ENCODE measurements at regions not wholly inside any gene's neighbourhood (a gene's known extent, or its start where the extent isn't known, plus 50 kb on each side); places are given as distances from the start of the nearest gene placed in this dataset.

DNA sequence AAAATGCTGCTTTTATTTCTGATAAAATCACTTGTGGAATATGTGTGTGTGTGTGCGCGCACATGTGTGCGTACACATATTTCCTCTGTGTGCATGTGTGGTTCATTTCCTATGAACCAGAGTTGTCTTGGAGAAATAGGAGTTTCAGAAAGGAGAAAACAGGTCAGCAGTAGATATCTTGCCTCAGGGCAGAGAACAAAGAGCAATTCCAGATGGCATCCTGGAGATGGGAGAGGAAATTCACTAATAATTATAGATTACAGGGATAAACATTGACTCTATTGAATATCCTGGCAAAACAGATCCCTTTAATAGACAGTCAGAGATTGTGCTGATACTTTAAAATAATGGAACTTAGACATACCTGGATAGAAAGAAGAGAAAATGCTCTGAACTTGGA is 298.0 kb downstream of the TRIB2 start:
- no peak for DNase-seq (ENCODE audit: low read depth in 2 of 2)

DNA sequence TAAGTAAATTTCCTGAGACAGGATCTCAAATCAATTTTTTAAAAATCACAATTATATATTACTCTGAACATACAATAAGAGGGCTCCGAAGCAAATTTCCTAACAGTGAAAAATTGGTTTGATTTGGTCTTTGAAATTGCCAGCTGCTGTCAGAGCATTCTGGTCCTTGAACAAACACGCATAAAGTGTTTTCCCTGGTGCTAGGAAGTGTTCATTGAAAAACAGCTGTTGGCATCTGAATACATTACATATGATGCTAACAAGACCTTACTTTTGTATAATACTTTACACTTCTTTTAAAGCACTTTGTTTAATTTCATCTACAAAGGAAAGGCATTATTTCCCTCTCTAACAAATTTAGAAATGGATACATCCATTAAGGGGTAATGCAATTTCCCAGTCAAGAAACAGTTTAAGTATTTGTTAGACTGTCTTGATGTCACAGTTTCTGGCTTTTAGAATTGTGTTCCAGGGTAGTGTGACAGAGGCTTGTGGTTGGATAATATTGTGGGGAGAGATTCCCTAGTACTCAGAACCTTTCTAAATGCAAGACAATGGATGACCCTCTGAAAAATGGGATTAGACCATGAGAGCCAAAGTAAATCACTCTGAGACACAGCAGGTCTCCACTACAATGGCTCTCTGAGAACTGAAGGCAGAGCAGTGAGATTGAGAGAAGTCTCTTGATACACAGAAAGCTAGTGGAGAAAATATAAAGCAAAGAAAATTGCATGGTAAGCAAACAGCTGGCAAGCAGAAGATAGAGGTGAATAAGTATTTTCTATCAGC is 299.0 kb downstream of the TRIB2 start:
- no peak for DNase-seq (ENCODE audit: low read depth in 2 of 2)

DNA sequence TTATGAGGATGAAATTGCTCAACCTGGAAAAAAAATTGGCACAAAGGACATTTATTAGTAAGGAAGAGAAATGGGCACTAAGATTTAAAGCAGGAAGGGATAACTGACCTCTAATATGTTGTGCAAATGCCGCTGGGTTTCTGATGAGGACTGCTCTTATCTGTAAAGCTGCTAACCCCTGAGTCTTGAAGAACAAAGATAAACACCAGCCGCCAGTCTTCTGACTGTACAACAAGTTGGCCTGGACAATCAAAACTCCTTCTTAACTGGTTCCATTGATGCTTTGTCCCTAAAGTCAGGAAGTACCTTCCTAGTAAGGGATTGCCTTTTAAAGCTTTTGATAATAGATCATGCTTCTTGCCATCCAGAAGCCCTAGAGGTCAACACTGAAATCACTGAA is 301.8 kb downstream of the TRIB2 start:
- DNase-seq (ENCODE audit: low read depth in 2 of 2), result no peak

DNA sequence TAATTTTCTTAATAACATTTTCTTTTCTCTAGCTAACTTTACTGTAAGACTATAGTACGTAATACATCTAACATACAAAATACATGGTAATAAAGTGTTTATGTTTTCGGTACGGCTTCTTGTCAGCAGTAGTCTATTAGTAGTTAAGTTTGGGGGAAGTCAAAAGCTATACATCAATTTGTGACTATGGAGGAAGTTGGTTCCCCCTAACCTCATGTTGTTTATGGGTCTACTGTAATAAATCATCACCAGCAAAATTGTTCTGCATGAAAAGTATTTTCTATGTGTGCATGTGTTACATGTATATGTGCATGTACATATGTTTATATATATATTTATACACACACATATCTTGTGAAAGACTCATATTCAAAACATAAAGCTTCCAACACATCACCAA is 303.0 kb downstream of the TRIB2 start:
- no peak for DNase-seq (ENCODE audit: low read depth in 2 of 2)

DNA sequence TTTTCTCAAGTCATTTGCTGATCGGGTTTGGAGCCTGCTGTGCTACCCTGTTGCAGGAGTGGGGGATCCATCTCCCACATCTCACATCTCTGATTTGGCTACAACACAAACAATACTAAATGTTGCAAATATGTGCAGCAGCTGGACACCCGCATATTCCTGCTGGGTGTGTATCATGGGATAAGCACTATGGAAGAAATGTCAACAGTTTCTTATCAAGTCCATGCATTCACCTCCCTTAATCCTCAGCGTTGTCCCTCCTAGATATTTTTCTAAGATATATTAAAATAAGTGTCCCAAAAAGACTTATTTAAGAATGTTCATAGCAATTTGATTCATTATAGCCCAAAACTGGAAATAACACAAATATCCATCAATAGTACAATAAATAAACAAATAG is 303.7 kb downstream of the TRIB2 start:
- no peak for DNase-seq (ENCODE audit: low read depth in 2 of 2)

DNA sequence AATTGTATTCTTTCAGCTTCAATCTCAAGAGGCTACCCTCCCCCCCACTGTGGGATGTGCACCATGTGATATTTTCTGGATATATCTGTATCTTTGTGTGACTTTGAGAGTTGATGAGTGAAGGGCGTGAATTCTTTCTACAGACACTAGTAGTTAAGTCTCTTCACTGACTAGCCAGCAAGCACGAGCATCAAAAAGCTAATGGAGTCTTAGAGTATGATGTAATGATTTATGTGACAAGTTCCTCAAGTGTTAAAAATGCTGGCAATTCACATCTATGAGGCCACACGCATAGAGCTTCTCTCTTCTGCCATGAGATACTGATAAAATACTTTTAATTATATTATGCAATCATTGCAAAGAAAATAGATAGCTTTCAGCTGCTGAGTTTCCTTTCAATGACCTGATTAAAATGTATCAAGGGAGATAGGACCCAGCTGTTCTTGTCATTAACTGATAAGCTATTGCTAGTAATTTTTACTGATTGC is 304.8 kb downstream of the TRIB2 start:
- DNase-seq (ENCODE audit: low read depth in 2 of 2), result no peak

DNA sequence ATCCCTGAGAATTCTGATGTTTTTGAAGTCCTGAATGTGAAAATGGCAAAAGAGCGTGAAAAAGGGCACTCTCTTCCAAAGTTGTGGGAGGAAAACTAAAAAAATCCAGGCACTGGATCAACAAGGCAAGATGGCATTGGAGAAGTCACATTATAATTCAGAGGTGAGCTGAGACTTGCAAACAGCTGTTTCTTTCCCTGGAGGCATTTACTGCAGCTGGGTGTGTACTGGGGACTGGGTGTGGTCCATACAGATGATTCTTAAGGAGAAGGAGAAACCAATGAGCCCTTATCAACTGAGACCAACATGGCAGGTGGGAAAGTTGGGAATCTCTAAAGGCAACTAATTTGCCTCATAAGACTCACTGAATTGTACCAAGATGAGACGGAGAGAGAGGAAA is 313.9 kb downstream of the TRIB2 start:
- DNase-seq (ENCODE audit: low read depth in 2 of 2), result no peak

DNA sequence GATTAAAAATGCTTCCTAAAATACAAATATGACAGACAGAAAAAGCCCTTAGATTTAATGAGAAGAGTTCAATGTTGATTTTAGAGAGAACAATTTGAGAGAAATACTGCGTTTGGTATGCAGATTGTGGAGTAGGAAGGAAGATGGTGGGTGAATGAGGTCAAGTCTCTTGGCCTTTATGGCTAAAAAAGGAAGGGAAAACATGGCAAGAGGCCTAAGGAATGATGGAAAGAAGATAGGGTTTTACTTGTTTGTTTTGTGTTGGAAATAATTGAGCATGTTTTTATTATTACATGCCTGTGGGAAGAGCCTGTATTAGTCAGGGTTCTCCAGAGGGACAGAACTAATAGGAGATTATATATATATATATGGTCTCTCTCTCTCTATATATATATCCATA is 318.1 kb downstream of the TRIB2 start:
- DNase-seq (ENCODE audit: low read depth in 2 of 2), result no peak

DNA sequence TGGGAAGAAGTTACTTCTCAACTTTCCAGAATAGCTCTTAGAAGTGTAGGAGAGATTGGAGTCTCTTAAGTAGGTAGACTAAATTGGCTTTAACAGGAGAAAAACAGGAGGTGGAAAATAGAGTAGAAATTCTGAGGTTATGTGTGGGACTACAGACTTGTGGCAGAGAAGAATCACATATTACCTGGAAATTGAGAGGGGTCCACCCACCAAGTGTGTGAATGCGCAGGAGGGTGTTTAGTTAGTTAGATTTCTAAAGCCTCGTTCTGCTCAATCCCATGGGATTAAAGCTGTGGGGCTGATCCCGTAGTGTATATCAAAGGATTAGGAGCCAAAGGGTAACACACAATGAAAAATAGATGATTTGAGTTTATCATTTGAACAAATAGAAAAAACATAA is 319.1 kb downstream of the TRIB2 start:
- no peak for DNase-seq (ENCODE audit: low read depth in 2 of 2)

DNA sequence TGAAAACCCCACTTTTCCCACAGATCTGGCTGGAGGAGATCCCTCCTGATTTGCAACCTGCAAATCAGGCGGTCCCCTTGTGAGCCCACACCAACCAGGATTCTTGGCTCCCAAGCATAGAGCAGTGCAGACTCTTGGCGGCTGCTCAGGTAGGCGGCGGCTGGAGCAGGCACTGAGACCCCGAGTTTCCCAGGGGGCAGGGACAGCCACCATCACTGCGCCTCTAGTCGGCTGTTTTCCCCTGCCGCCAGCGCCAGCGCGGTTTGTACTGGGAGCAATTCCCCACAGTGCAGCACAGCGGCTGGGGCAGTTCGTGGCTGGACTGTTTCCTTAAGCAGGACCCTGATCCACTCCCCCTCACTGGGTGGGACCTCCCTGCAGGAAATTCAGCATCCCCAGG is 323.3 kb downstream of the TRIB2 start:
- no peak for DNase-seq (ENCODE audit: low read depth in 2 of 2)

DNA sequence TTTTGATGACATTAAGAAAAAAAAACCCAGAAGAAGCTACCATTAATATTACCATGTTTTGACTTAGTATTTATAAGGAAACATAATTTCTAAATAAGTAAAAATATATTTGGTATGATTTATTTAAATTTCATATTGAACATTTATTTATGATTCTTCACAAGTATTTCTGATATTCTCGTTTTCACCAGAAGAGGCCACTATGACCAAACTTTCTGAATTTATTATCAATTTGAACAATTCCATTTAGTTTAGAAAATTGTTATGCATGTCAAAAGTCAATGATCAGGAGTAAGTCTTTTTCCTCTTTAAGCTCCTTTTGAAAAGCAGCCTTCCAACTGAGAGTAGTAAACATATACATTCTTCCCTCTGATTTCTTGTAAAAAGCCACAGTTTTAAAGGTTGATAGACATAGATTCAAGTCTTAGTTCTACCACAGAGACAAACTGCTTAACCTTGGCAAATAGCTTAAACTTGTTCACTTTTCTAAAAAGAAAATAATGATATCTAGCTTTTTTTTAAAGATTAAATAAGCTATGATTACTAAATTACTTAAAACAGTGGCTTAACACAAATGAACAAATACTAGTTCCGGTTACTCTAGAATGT is 329.9 kb downstream of the TRIB2 start:
- DNase-seq (ENCODE audit: low read depth in 2 of 2), result no peak

DNA sequence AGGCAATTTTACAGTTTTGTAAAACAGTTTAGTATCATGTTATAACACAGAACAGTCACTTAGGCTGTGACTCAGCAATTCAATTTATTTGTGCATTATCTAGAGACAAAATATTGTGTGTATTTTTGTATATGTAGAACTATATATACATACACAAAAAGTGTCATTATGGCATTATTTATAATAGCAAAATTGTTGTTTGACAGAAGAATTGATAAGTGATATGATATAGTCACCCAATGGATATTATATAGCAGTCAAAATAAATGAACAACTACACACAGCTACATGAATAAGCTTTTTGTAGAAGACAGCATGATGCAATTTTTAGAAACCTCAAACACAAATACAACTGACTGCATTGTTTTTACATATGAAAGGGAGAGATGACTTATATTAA is 334.0 kb downstream of the TRIB2 start:
- DNase-seq (ENCODE audit: low read depth in 2 of 2), result no peak

DNA sequence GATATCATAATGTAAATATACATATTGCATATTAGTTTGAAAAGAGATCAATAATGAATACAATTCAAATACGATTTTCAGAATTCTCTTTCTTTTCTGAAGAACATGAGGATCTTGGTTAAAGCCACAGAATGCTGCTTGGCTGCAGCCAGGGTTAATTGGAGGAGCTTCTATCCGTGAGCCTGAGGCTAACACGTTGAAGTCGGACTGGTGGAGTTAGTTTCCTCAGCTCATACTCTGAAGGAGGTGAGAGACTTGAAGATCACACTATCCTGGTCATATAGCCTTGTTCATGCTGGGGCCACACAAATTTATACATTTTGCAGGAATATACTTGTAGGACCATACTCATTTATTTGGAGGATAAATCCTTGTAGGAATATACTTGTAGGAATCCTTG is 335.8 kb downstream of the TRIB2 start:
- no peak for DNase-seq (ENCODE audit: low read depth in 2 of 2)

DNA sequence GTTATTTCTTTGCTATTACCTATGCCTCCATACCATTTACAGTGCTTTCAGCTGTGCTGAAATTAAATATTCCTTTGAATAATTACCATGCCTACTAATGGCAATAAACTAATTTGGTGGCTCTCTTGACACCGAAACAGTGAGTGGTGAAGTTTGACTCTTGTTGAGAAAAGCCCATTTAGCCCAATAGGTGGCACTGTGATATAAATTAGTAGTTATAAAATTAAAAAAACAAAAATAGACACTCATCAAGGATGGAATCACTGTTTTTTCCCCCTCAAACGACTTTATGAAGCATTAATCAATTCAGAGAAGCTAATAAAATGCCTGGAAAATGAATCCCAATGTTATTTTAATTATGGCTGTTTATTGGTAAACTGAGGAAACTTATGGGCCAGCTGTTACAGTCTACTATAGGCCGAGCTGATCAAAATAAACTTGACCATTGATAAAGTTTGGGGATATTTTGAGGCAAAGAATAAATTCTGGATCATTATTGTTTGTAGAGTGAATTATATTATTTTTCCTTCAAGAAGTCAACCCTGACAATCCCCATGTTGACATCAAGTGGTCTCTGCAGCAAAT is 339.6 kb downstream of the TRIB2 start:
- no peak for DNase-seq (ENCODE audit: low read depth in 2 of 2)

DNA sequence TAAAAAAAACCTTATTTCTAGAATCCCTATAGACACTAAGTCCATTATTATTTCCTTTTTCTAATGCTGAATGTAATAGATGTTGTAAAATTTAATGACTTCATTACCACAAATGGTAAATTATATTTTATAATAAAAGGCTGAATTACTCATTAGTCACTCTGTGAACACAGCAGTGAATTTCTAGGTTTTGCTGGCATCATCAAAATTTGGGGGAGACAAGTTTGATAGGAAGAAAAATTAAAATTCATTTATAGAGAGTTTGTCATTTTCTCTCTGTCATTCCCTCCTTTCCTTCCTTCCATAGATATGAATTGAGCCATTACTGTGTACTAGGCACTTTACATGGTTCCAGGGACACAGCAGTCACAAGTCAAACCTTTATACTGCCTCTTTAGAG is 340.9 kb downstream of the TRIB2 start:
- DNase-seq (ENCODE audit: low read depth in 2 of 2), result no peak

DNA sequence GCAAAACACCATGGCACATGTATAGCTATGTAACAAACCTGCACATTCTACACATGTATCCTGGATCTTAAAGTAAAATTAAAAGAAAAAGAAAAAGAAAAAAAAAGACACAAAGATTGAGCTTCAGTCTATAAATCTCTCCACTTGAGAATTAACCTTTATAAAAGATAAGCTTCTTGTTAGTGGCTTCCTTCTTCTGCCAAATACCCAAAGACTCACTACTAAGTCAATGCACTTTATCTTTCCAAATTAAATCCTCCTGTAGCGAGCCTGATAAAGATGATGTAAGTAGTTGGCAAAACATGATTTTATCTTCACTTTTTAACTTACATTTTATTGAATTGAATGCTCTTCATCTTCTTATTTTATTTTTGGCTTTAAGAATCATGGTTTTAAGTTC is 349.9 kb downstream of the TRIB2 start:
- DNase-seq (ENCODE audit: low read depth in 2 of 2), result no peak

DNA sequence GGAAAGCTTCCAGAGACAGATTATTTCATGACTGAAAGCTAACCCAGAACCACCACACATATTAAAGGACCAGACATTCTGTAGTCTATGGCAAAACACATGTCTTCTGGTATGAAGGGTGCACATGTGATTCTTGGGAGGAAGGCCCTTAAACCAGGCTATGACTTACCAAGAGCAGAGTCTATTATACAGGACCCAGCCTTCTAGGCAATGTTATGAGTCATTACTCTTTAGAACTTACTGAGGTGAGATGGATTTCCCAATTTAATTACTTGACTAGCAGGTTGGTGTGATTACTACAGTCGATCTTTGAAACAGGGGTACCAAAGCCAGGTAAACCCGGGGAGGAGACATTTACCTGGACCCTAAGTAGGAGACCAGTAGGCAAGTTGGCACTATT is 350.8 kb downstream of the TRIB2 start:
- no peak for DNase-seq (ENCODE audit: low read depth in 2 of 2)

DNA sequence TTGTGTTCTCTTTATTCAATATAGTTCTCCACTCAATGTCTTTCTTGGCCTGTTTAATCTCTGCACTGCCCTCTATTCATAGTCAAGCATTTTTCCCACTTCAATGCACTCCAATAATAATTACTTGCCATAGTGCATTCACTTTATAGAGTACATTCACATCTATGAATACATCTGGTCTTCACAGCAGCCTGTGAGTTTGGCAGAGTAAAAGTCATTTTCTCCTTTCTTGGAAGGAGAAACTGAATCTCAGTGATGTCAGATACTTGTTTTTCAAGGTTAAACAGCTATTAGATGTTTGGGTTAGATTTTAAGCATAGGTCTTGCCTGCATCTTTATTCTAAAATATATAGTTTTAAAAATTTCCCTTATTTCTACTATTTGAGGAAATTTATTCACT is 373.2 kb downstream of the TRIB2 start:
- DNase-seq (ENCODE audit: low read depth in 2 of 2), result no peak

DNA sequence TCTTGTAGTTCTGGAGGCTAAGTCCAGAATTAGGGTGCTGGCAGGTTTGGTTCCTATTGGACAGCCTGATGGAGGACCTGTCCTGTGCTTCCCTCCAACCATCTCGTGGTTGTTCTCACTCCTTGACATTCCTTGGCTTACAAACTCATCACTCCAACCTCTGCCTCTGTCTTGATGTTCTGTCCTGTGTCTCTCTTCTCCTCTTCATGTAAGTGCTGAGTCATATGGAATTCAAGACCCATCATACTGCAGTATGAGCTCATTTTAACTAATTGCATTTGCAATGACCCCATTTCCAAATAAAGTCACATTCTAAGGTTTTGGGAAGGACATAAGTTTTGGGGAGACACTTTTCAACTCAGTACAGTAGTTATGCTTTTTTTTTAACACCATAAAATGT is 374.7 kb downstream of the TRIB2 start:
- no peak for DNase-seq (ENCODE audit: low read depth in 2 of 2)

DNA sequence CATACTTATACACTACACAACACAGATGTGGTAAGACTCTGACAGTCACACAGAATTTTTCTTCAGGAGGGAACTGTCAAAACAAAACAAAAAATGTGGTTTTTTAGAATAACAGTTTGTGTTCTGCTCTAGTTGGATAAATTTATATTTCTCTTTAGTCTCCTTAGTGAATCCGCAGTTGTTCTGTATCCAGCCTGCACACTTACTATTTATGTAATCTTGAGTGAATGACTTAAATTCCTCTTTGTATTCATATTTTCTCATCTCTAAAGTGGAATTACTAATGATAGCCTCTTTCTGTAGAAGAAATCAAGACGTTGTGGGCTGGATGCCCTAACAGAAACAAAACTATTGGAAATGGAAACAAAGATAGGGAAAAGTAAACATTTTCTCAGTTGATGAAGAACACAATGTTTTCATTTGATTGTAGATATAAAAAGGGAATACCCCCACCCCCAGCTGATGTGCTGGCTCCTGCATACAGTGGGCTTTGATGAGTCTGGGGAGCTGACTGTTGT is 375.2 kb downstream of the TRIB2 start:
- no peak for DNase-seq (ENCODE audit: low read depth in 2 of 2)

DNA sequence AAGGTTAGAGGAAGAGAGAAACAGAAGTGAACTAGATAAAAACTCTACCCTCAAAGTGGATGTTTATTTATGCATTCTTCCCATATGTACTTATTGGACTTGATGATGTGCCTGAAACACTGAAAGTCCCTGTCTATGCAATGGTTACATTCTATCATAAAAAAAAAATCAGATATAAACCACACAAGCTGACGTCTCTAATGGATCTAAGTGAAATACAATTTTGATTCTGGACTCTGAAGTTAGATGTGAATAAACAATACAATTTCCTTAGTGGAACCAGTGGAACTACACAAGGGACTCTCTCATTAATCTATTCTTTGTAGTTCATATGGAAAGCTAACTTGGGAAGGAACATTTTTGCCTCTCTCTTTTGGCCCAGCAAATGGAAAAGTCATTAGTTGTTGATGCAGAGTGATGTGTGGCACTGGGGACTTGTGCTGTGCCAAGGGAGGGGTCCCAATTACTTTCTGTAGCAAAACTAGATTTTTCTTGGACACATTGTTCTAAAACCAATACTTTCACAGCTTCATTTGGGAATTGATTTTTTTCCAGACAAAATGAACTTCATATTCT is 376.8 kb downstream of the TRIB2 start:
- no peak for DNase-seq (ENCODE audit: low read depth in 2 of 2)

DNA sequence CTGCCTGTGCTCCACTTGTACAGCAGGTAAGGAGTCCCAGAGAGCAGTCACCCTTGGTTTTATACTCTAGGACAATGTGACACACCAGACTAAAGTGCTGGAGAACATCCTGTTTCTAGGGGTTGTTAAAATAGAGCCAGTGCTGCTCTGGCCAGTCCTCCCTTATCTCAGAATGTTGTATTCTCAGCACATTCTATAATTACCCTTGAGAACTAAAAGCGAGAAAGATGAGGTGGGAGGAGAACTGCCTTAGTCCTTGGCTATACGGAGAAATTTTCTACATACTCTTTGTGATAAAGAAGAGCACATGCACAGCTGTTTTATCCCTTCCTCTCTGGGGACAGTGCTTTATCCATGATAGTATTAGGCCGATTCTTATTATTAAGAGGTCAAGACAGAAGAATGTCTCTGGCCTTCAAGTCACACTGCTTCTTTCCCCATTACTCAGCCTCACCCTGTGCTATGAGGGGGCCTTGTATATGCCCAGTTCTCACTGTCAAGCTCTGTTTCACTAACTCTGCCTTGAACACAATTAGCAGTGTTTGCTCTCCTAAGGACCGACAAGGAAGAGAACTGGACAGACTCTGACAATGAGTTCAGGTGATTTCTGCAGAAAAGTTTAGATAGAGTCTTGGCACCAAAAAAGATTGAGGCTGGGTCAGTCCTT is 385.8 kb downstream of the TRIB2 start:
- DNase-seq (ENCODE audit: low read depth in 2 of 2), result no peak
